ENCODE measurements at regions not wholly inside any gene's neighbourhood (a gene's known extent, or its start where the extent isn't known, plus 50 kb on each side); places are given as distances from the start of the nearest gene placed in this dataset.

DNA sequence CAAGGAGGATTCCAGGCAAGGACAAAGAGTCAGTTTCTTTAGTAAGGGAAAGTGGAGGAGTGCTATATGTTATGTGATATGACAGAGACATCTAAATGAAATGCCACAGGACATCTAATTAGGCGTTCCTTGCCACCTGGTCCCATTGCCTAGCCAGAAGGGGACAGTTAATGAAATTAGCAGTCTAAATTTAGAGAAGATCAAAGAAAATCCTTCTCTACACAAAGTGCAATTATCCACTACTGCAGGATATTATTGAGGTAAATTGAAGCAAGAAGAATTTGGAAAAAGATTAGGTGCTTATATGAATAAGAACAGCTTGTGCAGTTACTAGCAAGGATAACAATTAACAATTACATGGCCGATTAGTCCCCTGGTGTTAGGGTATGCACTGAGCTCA lies 495.3 kb upstream of the NMUR2 start:
- FAIRE-seq: no peak

DNA sequence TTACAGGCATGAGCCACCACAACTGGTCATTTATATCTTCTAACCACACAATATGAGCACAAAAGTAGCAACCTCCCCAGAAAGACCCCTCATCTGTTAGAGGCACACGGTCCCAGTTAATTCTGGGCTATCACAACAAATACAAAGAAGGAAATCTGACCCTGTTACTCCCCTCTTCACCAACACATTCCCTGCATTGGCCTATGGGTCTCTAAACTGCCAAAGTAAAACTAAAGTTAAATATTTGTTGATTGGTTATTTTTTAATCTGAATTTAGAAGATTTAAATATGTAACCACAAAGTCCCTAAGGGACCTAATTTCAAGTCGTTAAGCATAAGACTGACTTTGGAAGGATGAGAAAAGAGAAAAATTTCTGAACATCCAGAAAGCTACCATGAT lies 496.7 kb upstream of the NMUR2 start:
- no peak for FAIRE-seq

DNA sequence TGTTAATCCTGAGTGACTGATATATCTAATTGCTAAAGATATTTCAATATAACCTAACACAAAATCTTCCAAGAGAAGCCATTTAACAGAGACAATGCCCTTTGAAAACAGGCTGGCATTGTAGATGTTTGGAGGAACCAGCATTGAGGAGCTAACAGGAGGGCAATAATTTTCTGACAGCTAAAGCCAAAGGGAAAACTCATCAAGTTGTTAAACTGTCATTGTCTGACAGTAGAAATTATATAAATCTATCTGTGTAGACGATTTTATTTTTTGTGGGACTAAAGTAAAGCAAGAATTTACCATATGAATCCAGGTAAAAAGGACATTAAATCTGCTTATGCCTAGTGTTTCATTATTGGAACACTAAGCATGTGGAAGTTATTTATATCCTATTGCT lies 500.2 kb upstream of the NMUR2 start:
- no peak for FAIRE-seq

DNA sequence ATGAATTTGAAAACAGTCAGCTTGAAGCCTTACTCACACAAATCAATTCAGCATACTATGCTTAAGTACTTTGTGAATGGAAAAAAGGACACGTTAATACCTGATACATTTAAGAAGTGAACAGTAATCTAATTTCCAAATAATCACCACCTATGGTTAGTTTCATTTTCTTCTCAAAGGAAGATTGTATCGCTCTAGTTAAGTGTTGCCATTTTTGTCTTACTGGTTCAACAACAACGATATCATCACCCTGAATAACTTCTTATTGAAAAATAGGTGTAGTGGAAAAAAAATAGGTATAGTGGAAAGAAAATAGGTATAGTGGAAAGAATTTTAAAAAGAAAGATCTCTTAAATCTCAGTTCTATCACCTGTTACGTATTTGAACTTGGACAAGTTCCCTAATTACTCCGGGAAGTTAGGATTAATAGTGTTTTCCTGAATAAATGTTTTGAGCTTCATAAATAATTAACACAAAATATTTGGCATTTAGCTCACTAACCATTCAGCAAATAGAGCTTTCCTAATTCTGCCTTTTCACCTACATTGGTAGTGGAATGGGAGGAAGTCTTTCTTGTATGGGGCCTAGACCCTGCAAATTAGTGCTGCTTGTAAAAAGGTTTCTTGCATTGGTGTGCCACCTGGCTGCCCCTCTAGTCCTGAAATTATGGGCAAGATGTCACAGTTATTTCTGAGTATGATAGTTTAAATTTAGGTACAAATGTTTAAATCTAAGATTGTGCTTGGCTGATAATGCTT lies 502.6 kb upstream of the NMUR2 start:
- FAIRE-seq: no peak

DNA sequence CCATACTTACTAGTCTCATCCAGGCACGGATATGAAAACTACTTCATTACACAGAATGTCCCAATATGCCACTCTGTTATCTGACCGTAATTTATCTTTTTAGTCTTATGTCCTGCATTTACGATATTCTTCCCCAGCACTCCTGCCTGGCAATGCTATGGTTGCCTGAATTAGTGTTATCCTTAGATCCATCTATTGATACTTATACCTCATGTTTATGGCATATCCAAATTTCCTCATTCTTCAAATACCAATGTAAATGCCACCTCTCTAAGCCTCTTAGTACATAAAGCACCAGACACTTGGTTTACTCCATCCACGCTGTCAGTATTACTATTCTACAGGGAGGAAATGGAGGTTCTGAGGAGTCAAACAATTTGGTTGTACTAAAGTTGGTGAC lies 507.8 kb upstream of the NMUR2 start:
- no peak for FAIRE-seq

DNA sequence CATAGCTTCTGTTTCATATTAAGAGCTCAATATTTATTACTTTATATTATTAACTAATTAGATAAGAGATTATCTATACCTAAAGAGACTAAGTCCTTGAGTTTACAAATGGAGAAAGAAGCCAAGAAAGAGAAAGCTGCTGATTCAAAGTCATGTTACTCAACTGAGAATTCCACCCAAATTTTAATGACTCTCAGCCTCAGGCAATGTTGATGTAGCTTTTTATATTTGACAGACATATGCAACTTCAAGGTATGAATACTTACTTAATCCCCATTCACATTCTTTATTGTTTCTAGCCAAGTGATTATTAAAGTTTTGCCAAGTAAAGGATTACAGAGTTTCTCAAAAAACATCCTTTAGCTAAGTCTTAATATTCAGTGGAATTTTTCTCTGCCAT lies 527.5 kb upstream of the NMUR2 start:
- FAIRE-seq: no peak

DNA sequence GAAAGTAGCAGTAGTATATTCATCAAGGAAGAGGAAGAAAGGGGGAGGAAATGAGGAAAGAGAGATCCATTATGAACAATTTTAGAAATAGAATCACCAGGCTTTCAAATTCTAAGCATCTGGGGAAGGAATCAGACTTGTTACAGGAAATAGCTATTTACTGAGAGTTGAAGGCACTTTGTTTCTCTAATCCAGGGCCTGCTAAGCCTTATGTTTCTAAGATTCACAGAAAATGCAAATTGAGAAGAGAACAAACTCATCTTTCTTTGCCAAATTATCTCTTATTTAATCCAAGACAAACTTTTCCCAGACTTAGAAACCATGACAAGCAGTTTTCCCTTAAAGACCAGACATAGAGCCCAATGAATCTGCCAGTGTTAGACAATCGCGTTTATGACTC lies 528.0 kb upstream of the NMUR2 start:
- no peak for FAIRE-seq

DNA sequence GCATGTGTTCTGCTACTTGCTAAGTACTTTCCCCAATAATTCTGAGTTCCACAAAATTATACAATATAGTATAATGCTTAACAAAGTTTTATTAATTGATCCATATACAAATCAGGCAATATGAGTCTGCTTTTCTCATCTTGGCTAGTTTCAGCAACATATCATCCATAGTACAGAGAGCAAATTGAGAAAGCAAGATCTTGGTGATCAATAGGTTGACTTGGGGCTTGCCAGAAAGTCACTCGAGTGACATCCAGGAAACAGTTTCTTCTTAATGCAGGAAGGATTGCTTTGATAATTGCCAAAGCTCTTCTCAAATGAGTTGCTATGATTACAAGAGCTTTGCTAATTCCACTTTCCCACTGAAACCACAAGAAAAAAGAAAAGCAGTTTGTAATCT lies 533.6 kb upstream of the NMUR2 start:
- no peak for FAIRE-seq

DNA sequence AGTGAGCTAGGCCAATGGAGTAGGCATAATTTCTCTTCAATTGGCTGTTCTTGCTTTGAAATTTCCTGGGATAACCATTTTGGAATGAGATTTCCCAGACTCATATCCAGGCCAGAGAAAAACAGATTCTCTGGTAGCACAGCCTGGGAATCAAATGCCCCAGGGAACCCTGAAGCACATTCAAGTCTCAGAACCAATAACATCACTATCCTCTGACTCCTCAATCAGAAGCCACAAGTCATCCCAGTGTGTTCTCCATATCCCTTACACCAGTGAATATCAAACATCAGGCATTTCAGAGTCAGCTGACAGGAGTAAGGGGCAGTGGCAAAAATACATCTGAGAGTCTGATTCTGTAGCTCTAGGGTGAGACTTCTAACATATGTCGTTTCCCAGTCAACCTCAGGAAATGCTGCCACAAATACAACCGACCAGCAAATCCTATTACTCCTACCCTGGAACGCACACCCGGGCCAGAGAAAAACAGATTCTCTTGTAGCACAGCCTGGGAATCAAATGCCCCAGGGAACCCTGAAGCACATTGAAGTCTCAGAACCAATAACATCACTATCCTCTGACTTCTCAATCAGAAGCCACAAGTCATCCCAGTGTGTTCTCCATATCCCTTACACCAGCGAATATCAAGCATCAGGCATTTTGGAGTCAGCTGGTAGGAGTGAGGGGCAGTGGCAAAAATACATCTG lies 537.7 kb upstream of the NMUR2 start:
- no peak for FAIRE-seq

DNA sequence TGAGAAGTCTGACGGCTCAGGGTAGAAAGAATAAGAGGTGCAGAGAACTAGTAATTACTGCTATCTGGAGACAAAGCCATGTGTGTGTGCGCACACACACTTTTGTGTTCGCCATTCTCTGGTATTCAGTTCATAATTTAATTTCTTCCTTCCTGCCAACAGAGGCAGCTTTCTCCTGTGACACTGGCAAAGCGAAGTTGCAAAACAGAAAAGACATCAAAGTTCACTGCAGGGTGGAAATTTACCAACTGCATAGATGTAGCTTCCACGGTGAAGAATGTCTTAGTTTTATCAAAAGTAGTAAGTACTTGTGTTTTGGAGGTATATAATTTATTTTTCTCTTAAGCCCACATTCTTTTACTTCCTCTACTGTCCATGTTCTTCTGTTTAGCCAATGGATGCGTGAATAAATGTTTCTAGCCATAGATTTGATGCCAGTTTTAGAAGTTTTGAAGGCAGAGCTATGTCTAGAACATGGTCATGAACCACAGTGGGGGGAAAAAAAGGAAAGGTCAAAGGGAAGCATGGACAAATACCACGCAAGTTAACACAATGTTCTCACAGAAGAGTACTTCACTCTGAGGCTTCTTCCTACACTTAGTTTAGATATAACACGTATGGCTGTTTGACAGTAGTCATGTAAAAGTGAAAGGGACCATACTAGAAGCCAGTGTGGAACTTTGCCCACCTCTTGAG lies 536.5 kb upstream of the GRIA1 start:
- no peak for FAIRE-seq

DNA sequence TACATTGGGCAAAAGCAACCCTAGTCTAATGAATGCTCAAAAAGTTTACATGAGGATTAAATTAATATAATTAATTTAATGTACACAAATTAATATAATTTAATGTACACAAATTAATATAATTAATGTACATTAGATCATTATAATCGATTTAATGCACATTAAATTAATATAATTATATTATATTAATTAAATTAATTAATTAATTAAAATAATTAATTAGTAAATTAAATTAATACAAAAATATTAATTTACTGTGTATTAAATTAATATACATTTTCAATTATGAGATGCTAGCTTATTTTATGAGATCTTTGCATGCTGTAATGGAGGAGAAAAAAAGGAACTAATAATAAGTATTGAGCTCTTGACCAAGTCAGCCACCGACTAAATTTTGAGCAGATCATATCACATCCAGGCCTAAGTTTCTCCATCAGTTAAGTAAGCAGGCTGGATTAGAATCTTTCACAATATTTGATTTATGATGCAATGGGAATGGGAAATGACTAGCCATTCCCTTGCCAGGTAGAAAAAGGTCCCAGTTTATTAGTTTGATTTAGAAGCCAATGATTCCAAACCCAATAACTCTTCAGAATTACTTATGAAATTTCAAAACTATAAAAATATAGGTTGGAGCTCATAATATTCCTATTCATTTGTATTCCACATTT lies 533.4 kb upstream of the GRIA1 start:
- FAIRE-seq: peak; percentile 17

DNA sequence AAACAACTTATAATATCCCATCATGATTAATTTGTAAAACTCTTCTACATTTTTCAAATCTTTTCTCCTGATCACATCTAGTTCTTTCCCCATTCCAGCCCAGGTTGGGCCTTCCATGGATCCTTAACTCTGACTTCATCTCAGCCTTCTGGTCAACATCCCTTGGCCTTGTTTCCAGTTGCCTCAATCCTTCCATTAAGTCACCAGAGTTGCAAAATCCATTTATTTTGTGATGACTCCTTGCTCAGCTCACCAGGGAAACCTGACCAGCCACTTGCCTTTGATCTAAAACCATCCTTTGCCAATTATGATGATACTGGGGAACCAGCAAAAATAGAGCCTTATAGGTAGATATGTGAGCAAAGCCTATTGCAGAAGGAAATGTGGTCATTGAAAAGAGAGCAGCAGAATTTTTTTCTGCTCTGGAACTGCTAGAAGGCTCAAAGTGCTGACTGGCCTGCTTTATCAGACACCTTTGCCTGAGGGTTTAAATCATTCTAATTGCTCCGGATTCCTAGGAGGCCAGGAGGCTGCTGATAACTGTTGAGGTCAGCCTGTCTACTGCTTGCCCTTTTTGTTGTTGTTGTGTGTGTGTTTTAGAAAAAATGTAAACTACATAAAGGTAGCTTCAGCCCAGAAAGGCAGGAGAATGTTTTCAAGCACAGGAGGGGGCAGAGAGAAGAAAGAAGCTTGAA lies 512.2 kb upstream of the GRIA1 start:
- FAIRE-seq: no peak

DNA sequence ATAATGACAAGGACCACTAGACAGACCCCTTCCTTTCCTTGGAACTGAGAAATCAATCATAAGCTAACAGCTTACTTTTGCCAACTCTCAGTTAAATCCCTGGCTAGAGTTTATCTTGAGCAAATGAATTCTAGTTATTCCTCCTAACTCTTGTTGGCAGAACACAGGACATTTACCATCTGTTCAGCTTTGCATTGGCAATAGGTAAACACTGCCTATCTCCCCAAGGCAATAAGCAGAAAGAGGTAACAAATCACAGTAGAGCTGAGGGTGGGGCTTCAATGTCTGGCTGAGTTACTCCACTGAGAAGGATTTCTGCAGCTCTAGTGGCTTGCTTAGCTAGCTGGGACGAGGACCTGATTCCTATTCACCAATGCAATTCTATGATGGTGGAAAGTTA lies 503.3 kb upstream of the GRIA1 start:
- FAIRE-seq: peak; percentile 43

DNA sequence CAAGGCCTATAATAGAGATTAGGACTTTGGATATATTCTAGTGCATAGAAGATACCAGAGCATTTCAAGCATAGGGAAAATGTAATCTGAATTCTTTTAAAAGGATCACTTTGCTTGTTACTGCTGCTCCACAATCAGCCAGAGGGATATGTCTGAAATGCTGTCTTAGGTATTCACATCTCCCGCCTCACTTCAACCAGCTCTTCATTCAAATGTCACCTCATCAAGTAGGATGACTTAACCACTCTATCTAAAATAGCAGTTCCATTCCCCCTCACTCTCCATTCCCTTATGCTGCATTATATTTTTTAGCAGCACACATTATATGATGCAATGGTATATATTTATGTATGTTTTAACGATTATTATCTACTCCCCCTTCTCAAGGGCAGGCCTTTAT lies 500.3 kb upstream of the GRIA1 start:
- FAIRE-seq: no peak

DNA sequence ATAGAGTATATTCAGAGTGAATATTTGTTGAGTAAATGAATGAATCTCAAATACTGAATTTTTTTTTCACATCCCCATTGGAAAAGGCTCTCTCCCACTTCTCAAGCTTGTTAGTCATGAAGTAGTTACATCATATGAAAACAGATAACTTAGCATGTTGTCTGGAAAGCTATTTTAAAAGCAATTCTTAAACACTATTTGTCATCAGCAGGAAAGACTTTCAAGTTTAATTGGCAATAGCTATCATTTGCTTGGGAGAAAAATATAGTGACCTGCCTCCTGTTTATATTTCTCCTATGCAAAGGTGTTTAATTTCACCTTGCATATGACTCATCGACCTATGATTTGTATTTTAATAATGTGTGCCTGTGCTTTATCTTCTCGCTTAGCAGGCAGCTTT lies 499.8 kb upstream of the GRIA1 start:
- no peak for FAIRE-seq

DNA sequence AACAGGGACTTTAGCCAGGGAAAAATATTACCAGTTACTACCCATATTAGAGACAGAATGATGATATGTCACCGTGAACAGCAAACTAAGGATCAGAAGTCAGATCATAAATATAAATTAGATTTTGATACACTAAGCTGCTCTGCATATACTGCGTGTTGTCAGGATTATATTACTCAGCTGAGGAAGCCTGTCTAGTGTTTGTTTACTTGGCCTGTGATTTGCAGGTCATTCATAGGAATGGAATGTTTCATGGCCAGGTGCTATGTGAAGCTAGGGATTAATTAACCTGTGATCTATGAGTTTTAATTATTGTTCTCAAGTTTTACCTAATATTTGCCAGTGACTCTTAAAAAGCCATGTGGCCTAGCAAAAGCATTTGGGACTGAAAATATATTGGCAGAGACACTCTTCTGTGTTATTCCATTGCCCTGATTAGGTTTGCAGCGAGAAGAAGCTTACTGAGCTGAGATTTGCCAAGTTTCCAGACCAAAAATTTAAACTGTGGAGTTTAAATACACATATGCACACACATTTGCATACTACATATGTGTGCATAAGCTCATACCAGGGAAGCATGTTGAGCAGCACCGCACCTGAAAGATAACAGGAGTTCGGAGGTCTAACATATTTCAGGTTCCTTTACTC lies 496.3 kb upstream of the GRIA1 start:
- FAIRE-seq: no peak

DNA sequence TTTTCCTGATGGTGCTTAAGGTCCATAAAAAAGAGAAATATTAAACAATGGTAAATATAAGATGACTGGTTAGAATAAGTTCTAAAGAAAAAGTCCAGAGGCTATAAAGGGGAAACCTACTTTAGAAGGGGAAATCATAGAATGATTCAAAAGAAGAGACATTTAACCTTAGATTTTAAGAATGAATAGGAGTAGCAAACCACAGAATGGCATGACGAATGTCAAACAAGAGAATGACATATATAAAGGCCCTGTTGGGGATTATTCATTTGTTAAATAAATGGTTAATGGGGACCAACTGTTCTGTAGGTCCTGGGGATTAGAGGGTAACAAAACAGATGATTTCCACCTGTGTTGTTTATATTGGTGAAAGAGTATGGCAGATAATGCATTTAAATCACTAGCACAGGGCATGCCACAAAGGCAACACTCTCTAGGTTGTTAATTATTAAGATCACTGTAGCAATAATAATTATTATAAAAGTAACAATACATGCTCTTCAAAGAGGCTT lies 495.2 kb upstream of the GRIA1 start:
- no peak for FAIRE-seq

DNA sequence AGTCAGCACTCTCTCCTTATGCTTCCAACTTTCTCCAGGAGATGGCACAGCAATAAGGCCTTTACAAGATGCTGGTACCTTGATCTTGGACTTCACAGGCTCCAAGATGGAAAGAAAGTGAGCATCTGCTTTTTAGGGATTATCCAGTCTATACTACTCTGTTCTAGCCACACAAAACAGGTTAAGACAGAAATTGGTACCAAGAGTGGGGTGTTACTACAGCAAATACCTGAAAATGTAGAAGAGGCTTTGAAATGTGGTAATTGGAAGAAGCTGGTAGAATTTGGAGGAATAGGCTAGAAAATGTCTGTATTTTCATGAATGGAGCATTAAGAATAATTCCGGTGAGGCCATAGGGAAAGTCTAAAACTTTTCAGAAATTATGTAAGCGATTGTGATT lies 484.8 kb upstream of the GRIA1 start:
- FAIRE-seq: no peak

DNA sequence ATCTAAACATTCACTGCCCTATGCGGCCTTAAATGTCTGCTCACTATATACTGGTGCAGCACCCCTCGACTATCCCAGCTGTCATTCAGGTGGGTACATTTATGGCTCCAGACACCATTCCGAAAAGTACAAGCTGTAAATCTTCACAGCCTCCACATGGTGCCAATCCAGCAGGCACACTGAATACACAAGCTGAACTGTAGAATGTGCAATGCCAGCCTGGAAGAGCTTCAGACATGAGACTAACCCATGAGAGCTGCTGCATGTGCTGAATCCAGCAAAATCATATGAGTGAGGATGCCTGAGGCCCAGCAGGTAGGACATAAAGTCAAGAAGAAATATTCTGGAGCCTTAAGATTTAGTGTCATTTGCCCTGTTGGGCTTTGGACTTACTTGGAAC lies 483.8 kb upstream of the GRIA1 start:
- no peak for FAIRE-seq

DNA sequence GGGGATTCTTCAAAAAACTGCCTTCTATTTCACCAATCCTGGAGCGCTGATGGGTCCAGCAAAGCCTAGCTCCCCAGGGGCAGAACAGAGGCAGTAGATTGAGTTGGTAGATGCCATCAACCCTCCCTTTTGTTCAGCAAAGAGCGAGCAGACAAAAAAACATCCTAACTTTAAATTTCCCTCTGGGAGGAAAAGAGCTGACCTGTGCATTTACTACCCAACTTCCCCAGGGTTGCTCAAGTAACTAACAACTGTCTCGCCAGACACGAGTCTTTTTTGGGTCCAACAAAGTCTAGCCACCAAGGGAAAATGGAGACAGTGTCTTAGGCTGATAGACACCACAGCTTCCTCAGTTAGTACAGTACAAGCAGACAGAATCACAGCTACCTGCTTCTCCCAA lies 476.3 kb upstream of the GRIA1 start:
- FAIRE-seq: no peak

DNA sequence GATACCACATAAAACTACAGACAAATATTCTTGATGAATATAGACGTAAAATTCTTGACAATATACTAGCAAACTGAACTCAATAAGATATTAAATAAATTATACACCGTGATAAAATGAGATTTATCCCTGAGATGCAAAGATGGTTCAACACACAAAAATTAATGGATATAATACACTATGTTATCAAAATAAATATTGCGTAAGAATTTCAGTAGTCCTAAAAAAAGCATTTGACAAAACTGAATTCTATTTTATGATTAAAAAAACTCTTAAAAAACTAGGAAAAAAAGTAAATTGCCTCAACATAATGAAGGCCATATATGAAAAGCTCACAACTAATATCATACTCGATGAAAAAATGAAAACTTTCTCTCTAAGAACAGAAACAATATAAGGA lies 472.3 kb upstream of the GRIA1 start:
- FAIRE-seq: no peak
